Activated T-helper 1 cell treated with Interleukin-2 at 50 U/mL for 16 hours (primary cell): ENCODE measurements at regions not wholly inside any gene's neighbourhood (a gene's known extent, or its start where the extent isn't known, plus 50 kb on each side); places are given as distances from the start of the nearest gene placed in this dataset.
"Not testable (repeated sequence)": the region's sequence is repeated elsewhere in the genome, so short reads cannot be mapped to it uniquely, and the experiment has no call there.

Experiments used
- DNase-seq: peaks from one replicate; pipeline ENCODE4 v3.0.0-alpha.2; 2020; ENCODE audit warnings: low read depth

DNA sequence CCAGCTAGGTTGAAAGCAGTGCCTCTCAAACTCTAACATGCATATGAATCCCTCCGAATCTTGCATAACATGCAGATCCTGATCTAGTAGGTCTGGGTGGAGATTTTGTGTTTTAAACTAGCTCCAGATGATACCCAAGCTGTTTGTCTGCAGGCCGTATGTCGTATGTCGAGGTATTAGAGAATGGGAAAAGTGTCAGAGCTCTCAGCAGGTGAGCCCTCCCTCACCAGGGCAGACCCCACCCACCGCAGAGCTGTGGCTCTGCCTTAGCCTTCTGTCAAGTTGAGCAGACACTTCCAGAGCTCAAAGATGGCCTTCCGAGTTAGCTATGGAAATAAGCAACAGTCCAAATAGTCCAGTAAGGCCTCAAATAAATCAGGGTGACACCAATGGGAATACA, 83.2 kb upstream of the MAP3K1 start:
- no peak for DNase-seq

DNA sequence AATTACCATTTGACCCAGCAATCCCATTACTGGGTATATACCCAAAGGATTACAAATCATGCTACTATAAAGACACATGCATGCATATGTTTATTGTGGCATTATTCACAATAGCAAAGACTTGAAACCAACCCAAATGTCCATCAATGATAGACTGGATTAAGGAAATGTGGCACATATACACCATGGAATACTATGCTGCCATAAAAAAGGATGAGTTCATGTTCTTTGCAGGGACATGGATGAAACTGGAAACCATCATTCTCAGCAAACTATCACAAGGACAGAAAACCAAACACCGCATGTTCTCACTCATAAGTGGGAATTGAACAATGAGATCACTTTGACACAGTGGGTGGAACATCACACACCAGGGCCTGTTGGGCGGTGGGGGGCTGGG, 83.9 kb upstream of the MAP3K1 start:
- not testable (repeated sequence) for DNase-seq

DNA sequence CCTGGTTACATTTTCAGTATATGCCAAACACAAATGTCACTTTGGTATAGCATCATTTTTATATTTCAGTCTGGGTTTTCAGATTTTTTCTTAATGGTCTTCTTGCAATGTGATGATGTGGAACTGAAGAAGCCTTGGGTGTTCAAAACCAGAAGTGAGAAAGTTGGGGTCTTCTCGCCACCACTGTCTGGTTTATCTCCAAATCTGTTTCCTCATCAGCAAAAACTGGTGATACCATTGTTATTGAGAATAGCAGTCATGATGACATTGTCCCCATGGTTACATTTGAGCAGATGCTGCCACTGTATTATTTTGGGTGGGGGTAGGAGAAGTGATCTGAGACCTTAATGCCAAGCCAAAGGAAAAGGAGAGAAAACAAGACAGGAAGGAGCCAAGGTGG, 85.9 kb upstream of the MAP3K1 start:
- no peak for DNase-seq

DNA sequence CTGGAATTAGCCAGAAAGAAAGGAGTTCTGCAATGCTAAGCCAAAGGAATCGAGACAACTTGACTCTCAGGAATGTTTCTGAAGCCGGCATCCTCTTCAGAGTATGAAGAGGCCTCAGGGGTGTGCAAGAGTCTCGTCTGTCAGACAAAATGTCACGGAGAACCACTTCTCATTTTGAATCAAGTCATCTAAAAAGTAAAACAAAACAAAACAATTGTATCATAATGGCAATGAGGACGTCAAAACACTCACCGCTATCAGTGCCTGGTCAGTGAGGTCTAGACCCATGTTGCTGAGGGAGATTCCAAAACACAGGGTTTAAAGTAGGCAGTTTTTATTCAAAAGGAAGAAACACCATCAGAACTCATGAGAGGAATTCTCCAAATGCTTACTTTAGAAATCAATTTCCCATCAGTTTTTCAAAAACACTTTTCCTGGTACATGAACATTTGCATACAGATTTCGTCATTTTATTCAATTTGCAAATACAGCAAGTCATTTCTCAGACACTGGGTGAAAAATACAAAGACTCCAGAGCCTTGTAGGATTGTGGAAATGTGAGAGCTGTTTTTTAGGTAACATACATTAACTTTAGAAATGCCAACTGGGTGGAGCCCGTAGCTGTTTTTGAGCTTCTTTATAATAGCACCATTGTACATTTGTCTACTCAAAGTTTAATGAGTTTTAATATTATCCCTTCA, 89.5 kb upstream of the MAP3K1 start:
- no peak for DNase-seq

DNA sequence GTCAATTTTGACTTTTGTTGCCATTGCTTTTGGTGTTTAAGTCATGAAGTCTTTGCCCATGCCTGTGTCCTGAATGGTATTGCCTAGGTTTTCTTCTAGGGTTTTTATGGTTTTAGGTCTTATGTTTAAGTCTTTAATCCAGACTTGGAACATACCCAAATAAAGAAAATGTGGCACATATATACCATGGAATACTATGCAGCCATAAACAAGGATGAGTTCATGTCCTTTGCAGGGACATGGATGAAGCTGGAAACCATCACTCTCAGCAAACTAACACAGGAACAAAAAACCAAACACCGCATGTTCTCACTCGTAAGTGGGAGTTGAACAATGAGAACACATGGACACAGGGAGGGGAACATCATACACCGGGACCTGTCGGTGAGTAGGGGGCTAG, 90.5 kb upstream of the MAP3K1 start:
- DNase-seq, result not testable (repeated sequence)

DNA sequence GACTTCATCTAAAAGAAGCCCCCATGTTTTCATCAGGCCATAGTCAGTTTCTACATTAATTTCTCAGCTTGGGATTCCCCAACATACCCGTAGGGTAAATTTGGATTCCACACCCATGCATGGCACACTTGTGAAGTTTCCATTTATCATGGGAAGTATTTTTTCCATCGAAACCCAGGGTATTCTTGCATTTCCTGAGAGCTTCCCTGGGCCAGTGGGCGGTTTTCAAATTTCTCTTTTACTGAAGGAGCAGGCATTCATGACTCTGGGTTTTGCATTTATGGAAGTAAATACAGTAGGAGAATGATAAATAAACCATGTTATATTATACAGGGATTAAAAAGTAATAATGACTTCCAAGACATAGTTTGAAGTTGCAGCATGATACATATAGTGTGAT, 93.0 kb upstream of the MAP3K1 start:
- no peak for DNase-seq

DNA sequence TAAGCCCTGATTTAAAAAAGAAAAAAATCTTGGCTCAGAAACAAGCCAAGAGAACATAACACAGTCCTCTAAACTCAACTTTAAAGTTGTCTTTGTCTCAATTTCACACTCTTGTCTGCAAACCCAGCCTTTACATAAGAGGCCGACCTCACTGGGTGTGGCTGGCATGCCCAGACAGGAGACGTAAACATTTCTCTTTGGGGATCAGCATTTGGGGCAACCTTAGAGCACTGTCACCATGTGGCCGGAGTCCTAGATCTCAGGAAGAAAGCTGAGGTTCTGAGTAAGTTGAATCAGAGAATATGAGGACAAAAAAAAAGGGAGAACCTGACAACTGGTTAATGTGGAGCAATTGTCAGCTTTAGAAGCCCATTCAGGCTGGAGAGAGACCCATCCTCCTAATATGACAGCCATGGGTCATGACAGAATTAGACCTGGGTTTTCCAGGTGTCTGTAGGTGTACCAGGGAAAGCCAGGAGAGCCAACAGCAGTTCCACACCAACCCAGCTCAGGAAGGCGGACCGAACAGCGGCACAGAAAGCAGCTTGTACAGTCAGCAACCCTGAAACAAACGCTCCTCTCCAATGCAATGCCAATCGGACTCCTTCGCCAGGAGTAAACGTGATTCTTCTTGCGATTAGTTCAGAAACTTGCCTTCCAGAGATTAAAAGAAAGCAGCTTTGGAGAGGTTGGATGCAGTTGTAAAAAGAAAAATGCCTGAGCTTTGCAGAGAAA, 97.9 kb upstream of the MAP3K1 start:
- no peak for DNase-seq

DNA sequence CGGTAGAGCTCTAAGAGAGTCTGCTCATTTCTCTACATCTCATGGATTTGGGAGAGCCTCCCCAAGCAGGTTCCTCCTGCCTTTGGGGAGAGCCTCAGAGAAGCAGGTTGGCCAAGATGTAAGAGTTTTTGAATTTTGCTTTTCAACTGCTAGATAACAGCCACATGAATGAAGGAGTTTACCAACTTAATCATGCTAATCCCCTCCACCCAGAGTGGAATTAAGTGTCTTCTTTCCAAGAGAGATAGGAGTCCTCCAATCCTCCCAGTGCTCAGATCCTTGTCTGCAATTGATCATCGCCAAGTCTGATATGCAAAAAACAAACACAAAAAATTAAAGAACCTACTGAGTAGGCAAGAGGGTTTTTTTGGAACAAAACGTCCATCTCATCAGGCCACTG, 99.4 kb upstream of the MAP3K1 start:
- no peak for DNase-seq

DNA sequence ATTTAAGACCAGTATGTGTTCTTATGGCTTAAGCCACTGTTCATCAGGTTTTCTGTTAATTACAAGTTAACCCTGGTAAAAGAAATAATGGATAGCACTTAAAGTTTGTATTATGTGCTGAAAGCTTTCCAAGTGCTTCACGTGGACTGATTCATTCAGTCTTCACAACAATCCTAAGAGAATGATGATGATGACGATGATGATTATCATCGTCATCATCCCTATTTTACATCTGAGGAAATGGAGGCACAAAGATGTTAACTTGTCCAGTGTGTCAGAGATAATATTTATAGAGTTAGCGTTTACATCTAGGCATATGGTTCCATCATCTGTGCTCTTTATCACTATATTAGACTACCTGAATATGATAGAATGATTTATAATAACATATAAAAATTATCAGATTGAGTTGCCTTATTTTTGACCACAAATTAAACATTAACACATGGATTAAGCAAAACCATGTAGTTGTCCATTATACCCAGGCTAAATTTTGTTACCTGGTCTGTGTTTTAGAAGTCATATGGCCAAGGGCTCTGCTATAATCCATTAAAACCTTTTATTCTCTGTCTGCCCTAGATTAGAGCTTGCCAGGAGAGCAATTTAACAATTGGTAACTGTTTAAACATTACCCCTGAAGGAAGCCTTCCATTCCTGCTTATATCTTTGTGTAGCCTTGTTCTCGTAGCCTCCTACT, 102.3 kb upstream of the MAP3K1 start:
- DNase-seq, result no peak

DNA sequence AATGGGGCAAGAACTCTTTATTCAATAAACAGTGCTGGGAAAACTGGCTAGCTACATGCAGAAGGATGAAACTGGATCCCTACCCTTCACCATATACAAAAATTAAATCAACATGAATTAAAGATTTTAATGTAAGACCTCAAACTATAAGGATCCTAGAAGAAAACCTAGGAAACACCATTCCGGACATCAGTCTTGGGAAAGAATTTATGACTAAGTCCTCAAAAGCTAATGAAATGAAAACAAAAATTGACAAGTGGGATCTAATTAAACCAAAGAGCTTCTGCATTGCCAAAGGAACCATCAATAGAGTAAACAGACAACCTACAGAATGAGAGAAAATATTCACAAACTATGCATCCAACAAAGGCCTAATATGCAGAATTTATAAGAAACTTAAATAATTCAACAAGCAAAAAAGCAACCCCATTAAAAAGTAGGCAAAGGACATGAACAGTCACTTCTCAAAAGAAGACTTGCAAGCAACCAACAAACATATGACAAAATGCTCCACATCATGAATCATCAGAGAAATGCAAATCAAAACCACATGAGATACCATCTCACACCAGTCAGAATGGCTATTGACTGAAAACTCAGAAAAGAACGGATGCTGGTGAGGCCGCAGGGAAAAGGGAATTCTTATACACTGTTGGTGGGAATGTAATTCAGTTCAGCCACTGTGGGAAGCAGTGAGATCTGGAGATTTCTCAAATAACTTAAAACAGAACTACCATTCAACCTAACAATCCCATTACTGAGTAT, 104.3 kb upstream of the MAP3K1 start:
- DNase-seq, result no peak

DNA sequence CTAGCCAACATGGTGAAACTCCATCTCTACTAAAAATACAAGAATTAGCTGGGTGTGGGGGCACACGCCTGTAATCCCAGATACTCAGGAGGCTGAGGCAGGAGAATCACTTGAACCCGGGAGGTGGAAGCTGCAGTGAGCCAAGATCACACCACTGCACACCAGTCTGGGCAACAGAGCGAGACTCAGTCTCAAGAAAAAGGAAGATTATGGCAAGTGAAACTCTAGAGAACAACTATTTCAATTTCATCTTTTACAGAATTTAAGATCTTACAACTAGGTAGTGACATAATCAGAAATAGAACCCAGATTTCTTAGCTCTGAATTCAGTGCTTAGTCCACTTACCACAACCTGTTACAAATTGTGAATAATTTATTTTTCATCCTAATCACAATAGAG, 108.8 kb upstream of the MAP3K1 start:
- DNase-seq, result no peak

DNA sequence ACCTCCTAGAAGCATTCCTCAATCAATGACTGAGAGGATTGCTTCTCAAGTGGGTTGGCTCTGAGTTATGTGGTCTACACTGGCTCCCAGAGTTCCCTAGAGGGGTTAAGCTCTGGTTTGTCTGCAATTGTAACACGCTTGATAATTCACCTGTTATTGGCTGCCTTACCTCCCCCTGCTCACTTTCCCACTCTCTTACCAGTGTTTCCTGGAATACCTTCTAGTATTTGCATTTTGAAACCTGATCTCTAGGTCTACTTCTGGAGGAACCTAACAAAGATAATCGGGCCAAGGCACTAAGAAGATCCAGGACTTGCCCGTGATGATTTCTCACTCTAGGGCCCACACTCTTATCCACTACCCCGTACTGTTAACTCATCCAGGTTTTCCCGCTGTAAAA, 110.1 kb upstream of the MAP3K1 start:
- DNase-seq, result no peak

DNA sequence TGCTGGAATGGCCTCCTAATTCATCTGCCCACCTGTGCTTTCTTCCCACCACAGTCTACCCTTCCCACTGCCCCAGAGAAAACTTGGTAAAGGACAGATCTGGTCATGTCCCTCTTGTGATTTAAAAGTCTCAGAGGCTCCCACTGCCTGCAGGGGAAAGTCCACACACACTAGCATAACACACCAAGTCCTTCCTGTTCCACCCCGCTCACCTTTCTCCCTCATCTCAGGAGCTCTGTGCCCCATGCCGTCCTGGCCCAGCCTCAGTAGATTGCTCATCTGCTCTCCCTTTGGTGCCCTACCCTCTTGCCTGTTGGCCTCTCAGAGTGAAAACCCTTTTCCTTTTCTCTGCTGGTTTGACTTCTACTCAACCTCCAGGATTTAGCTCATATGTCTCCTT, 111.4 kb upstream of the MAP3K1 start:
- no peak for DNase-seq

DNA sequence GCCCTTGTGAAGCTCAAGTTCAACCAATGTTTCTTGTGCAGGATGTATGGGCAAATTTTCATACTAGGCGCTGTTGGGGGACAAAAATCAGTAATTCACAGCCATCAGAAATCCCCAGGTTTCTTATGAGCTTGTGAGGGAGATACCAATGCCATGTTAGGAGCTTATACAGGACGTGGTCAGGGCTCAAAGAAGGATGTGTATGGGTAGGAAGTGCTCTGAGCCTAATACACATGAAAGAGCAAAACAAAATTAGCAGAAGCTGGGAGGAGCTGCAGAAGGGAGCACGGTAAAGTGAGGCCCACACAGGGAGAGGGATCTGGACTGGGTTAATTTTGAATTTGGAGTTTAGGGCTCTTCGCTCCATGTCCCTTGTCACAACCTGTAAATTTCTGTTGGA, 114.6 kb upstream of the MAP3K1 start:
- no peak for DNase-seq

DNA sequence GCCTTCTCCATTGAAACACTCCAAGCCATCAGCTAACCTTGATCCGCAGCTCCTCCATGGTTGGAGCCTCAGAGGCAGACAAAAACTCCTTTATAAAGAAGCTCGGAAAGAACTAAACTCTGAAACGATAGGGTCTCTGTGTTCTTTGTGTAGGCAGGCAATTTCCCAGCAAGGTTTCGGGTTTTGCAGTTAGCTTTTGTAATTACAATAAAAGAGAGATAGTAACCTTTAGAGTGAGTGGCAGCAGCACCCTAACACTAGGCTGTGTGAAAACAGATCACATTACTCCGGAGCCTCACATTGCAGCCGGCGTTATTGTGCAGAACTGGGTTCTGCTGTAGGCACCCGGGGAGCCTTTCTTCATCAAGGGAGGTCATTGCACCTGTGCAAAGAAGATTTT, 115.8 kb upstream of the MAP3K1 start:
- no peak for DNase-seq

DNA sequence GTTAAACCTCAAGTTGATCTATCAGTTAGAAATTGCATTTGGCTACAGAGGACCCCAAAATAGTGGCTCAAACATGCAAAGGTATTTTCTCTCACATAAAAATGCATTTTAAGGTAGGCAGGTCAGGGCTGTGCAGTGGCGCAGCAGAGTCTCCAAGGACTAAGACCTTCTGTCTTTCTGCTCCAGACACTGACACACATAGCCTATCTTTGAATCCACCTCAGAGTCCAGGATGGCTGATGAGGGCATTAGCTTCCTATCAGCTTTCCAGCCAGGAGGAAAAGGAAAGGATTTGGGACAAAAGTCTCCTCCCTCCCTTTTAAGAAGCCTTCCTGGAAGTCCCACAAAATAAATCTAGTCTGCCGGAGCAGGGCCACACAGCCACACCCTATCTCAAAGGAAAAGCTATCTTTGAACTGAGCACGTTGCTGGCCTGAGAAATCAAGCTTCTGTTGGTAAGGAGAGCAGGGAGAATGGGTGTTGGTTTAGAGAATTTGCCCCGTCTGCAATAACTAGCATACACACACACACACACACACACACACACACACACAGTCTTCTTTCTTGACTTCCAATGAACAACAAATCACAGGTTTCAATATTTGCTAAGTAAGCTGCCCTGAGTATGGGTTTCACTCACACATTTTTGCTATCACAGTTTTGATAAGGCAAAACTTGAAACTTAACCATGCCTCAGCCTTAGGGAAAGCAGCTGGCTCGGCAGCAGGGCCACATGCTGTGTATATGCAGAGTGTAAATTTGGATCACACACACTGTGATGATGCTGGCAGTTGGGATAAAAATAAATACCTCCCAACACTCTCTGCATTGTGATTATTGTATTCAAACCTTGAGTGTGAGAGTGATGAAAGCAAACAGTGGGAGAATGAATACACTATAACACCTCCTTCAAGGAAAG, 116.6 kb upstream of the MAP3K1 start:
- DNase-seq, result no peak

DNA sequence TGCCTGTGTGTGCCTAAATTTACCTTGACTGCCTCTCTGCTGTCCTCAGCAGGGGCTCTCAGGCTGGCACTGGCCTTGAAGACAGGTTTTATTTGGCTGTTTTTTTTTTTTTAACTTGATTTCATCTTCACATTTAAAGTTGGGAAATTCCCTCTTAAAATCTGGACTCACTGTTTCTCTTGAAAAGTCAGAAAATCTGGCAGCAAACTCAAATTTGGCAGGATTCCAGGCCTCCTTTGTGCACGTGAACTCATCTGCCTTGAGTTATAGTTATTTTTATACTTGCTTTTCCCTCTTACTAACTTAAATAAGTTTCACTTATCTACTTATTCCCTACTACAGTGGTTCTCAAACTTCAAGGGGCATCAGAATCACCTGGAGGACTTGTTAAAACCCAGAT, 118.4 kb upstream of the MAP3K1 start:
- no peak for DNase-seq

DNA sequence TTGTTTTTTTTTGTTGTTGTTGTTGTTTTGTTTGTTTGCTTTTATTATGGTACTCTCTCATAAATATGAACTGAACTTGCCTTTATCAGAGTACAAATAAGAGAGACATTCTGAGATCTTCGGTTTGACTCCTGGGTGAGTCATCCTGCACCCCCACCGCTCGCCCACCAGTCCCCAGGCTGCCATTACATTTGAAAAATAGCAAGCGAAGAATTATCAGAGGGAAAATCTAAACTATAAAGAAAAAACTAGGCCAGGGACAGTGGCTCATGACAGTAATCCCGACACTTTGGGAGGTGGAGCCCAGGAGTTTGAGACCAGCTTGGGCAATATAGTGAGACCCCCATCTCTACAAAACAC, 122.1 kb upstream of the MAP3K1 start:
- DNase-seq, result no peak

DNA sequence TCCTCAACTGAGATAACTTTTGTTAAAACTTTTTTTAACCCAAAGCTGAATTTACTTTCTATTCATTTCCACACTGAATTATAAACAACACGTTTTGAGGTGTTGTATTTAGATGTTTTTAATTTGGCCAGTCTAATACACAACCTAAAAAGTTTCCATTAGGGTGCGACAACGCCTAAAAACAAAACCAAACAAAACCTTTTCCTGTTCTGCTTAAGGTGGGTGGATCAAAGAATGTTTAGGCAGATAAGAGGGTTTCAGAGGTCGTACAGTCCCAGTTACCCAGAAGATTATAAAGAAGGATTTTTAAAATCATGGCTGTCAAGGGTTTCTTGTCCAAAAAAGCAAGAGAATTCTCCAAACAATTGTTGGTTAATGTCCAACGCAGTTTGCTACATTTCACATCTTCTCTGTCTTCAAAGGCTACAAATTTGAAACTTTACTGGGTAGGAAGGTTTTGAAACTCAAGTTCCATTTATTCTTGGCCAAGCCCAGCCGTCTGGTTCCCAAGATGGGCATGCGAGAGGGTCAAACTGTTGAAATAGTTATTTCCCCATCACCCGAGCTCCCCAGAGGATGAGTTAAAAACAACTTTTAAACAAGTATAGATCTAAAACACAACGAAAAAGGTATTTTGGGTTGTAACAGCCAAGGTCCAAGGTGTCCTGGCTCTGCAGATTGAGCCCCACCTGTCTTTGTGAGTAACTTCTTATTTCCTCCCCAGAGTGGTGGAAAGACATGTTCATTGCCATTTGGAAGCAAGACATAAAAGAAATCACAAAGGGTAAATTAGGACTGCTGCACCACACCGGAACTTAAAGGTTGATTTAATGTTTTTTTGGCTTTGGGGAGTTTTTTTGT, 122.8 kb upstream of the MAP3K1 start:
- DNase-seq, result no peak

DNA sequence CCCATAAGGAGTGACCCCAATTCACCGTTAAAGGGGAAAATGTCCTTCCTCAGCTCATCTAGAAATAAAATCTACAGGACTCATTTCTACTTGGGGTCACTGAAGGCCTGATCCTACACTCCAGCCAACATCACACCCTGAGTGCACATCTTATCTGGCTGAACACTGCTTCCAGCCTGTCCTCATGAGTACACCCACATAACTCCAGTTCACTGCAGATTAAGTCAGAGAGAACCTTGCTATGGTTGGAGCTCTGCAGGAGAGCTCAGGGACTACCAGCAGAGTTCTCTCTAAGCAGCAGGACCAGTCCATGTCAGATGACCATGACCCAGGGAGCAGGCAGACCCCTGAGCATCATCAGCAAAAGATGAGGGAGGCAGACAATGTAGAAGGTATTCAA, 126.9 kb upstream of the MAP3K1 start:
- DNase-seq, result no peak
